SK-N-SH treated with all-trans-retinoic acid at 6 μM for 48 hours (cell line): ENCODE measurements at regions not wholly inside any gene's neighbourhood (a gene's known extent, or its start where the extent isn't known, plus 50 kb on each side); places are given as distances from the start of the nearest gene placed in this dataset.

ENCODE experiments used
- ATAC-seq: fragments of 200-7000 bp; cut with Tn5 transposase; 3 replicates; pipeline ENCODE4 v1.9.1; 2020; ENCODE audit warnings: mild to moderate bottlenecking, moderate library complexity
- ARNTL ChIP-seq: fragments of 450-650 bp; formaldehyde crosslinking; IDR thresholded peaks from 2 replicates; pipeline ENCODE4 v1.5.0; 2020; ENCODE audit warnings: low read depth, mild to moderate bottlenecking, moderate library complexity, borderline replicate concordance
- BACH2 ChIP-seq: fragments of 250-450 bp; sonication (Bioruptor Pico); IDR thresholded peaks from 2 replicates; pipeline ENCODE4 v1.9.0; 2021; ENCODE audit warnings: mild to moderate bottlenecking, borderline replicate concordance
- CREB5 ChIP-seq: fragments of 250-450 bp; sonication (Bioruptor Pico); IDR thresholded peaks from 2 replicates; pipeline ENCODE4 v1.5.1; 2020; ENCODE audit warnings: low read depth, mild to moderate bottlenecking, moderate library complexity
- CSDC2 ChIP-seq: fragments of 250-450 bp; sonication (Bioruptor Pico); IDR thresholded peaks from 2 replicates; pipeline ENCODE4 v1.5.0; 2020; ENCODE audit warnings: mild to moderate bottlenecking, moderate library complexity
- ESRRG ChIP-seq: fragments of 250-450 bp; sonication (Bioruptor Pico); IDR thresholded peaks from 2 replicates; pipeline ENCODE4 v1.6.1; 2021; ENCODE audit warnings: mild to moderate bottlenecking
- GLIS3 ChIP-seq: fragments of 250-450 bp; sonication (Bioruptor Pico); IDR thresholded peaks from 2 replicates; pipeline ENCODE4 v1.5.0; 2020; ENCODE audit warnings: mild to moderate bottlenecking, moderate library complexity
- ISL1 ChIP-seq: fragments of 250-450 bp; sonication (Bioruptor Pico); IDR thresholded peaks from 2 replicates; pipeline ENCODE4 v2.1.2; 2022; ENCODE audit warnings: mild to moderate bottlenecking, moderate library complexity
- OSR1 ChIP-seq: fragments of 250-450 bp; sonication (Bioruptor Pico); IDR thresholded peaks from 2 replicates; pipeline ENCODE4 v1.8.0; 2022; ENCODE audit warnings: moderate library complexity, mild to moderate bottlenecking, inconsistent platforms
- POU6F1 ChIP-seq: fragments of 250-450 bp; sonication (Bioruptor Pico); IDR thresholded peaks from 2 replicates; pipeline ENCODE4 v1.8.0; 2021; ENCODE audit warnings: low read depth, mild to moderate bottlenecking, moderate library complexity, borderline replicate concordance
- PPARA ChIP-seq: fragments of 250-450 bp; sonication (Bioruptor Pico); IDR thresholded peaks from 2 replicates; pipeline ENCODE4 v1.5.0; 2020; ENCODE audit warnings: mild to moderate bottlenecking, borderline replicate concordance
- SNAI2 ChIP-seq: fragments of 250-450 bp; sonication (Bioruptor Pico); IDR thresholded peaks from 2 replicates; pipeline ENCODE4 v1.5.0; 2020; ENCODE audit warnings: mild to moderate bottlenecking, moderate library complexity
- TCF4 ChIP-seq: fragments of 250-450 bp; sonication (Bioruptor Pico); IDR thresholded peaks from 2 replicates; pipeline ENCODE4 v1.8.0; 2021; ENCODE audit warnings: mild to moderate bottlenecking, moderate library complexity, borderline replicate concordance
- TOX ChIP-seq: fragments of 250-450 bp; sonication (Bioruptor Pico); IDR thresholded peaks from 2 replicates; pipeline ENCODE4 v1.8.0; 2021; ENCODE audit warnings: mild to moderate bottlenecking, moderate library complexity, borderline replicate concordance
- TSHZ2 ChIP-seq: fragments of 250-450 bp; sonication (Bioruptor Pico); IDR thresholded peaks from 2 replicates; pipeline ENCODE4 v1.5.0; 2020; ENCODE audit warnings: mild to moderate bottlenecking, moderate library complexity
- ZC3H10 ChIP-seq: fragments of 250-450 bp; sonication (Bioruptor Pico); IDR thresholded peaks from 2 replicates; pipeline ENCODE4 v1.5.1; 2021; ENCODE audit warnings: mild to moderate bottlenecking, moderate library complexity
- ZFP3 ChIP-seq: fragments of 250-450 bp; sonication (Bioruptor Pico); IDR thresholded peaks from 2 replicates; pipeline ENCODE4 v1.5.0; 2020; ENCODE audit warnings: mild to moderate bottlenecking, moderate library complexity
- ZFP30 ChIP-seq: fragments of 450-650 bp; formaldehyde crosslinking; IDR thresholded peaks from 2 replicates; pipeline ENCODE4 v1.5.0; 2022; ENCODE audit warnings: mild to moderate bottlenecking, moderate library complexity
- ZNF565 ChIP-seq: fragments of 450-650 bp; formaldehyde crosslinking; conservative IDR thresholded peaks from 2 replicates; pipeline ENCODE4 v1.5.0; 2020; ENCODE audit warnings: low read depth, mild to moderate bottlenecking, moderate library complexity
- ZNF70 ChIP-seq: fragments of 450-650 bp; formaldehyde crosslinking; IDR thresholded peaks from 2 replicates; pipeline ENCODE4 v1.5.0; 2020; ENCODE audit warnings: mild to moderate bottlenecking, moderate library complexity
- ZNF8 ChIP-seq: fragments of 450-650 bp; formaldehyde crosslinking; IDR thresholded peaks from 2 replicates; pipeline ENCODE4 v1.5.0; 2020; ENCODE audit warnings: mild to moderate bottlenecking, moderate library complexity
- TF ChIP-seq, protein P1 (sequence below): fragments of 250-450 bp; sonication (Bioruptor Pico); IDR thresholded peaks from 2 replicates; pipeline ENCODE4 v1.5.1; 2021; ENCODE audit warnings: mild to moderate bottlenecking, moderate library complexity

- no peak for ATAC-seq
- no peak for TF ChIP-seq PPARA (CRISPR knock-in tag)
- no peak for TF ChIP-seq ZNF70 (CRISPR knock-in tag)
- no peak for TF ChIP-seq CREB5
- no peak for TF ChIP-seq ESRRG
- TF ChIP-seq, protein P1, sequence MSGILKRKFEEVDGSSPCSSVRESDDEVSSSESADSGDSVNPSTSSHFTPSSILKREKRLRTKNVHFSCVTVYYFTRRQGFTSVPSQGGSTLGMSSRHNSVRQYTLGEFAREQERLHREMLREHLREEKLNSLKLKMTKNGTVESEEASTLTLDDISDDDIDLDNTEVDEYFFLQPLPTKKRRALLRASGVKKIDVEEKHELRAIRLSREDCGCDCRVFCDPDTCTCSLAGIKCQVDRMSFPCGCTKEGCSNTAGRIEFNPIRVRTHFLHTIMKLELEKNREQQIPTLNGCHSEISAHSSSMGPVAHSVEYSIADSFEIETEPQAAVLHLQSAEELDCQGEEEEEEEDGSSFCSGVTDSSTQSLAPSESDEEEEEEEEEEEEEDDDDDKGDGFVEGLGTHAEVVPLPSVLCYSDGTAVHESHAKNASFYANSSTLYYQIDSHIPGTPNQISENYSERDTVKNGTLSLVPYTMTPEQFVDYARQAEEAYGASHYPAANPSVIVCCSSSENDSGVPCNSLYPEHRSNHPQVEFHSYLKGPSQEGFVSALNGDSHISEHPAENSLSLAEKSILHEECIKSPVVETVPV = no peak
- TF ChIP-seq CSDC2 (CRISPR knock-in tag) = no peak
- no peak for TF ChIP-seq TOX
- TF ChIP-seq ZNF8 (CRISPR knock-in tag) = no peak
- no peak for TF ChIP-seq ZFP30 (CRISPR knock-in tag)
Observed at GRCh38 chr9:1271367-1271766, 221.2 kb downstream of the DMRT2 start.

DNA sequence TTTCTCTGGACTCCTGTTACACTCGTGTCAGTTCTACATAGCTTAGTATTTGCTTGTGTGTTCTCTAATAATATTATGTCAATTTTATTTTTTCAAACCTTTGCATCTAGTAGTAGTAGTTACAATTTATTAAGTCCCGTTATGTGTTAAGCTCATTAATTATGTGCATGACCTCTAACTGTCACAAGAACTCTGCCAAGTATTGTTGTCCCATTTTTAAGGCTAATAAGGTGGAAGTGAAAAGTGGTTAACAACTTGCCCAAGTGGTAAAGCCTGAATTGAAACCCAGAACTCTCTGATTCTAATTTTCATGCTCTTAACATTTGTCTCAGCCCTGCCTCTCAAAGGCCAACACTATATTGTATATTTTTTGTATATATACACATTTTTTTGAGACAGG is 221.6 kb downstream of the DMRT2 start:
- ATAC-seq = no peak
- TF ChIP-seq BACH2 (no peak), OSR1 (CRISPR knock-in tag) (no peak)

DNA sequence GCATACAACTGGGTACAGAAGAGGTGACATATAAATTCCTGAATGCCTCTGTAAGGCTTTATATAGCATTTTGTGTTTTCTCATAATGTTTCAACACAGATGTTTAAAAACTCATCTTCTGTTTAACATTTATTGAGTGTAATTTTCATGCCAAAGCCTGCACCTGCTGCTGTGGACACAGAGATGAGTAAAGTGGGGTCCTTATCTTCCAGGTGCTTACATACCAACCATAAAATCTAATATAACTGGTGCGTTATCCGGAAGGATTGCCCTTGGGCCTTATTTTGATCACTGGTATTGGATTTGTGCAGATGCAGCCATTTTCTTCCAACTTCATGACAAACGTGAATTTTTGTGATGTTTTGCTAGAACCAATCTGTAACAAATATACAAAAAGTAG is 222.3 kb downstream of the DMRT2 start:
- TF ChIP-seq ISL1 (CRISPR knock-in tag) (no peak), TCF4 (CRISPR knock-in tag) (no peak), ESRRG (no peak), ZFP3 (CRISPR knock-in tag) (no peak)
- ATAC-seq = no peak

DNA sequence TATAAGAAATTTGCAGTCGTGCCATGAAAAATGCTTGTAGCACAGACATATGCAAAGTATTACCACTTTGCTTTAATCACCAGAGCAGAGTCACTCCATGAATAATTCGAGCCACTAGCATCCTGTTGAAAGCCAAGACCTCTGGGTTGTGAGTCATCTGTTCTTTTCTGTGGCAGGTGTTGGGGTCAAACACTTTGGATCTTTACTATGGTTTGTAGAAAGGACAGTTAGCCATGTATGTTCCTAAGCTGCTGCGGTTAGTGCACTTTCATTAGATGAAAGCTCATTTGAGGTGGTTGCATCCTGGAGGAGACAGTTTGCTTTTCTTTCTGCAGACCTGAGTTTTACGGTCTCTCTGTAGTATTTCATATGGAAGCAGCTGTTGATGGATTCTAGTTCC is 223.7 kb downstream of the DMRT2 start:
- TF ChIP-seq ESRRG (no peak), POU6F1 (CRISPR knock-in tag) (no peak), ZNF565 (CRISPR knock-in tag) (no peak), ZFP30 (CRISPR knock-in tag) (no peak), ZFP3 (CRISPR knock-in tag) (no peak), SNAI2 (CRISPR knock-in tag) (no peak), TCF4 (CRISPR knock-in tag) (no peak), GLIS3 (CRISPR knock-in tag) (no peak)
- no peak for ATAC-seq

DNA sequence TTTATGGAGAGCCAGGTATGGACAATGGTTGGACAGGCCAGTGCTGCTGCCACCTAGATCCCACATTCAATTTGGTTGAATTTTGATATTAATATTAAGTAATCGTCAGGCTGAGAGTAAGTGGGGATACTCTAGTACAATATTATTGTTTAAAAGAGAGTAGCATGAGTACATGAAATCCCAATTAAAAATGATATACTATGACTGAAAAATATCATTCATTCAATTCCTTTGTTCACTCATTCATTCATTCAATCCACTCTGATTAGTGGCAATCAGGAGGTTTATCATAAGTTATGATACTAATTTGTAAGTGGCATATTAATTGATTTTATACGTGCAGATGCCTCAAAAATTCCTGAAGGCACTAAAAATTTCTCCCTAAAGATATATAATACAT is 224.2 kb downstream of the DMRT2 start:
- ATAC-seq = no peak

DNA sequence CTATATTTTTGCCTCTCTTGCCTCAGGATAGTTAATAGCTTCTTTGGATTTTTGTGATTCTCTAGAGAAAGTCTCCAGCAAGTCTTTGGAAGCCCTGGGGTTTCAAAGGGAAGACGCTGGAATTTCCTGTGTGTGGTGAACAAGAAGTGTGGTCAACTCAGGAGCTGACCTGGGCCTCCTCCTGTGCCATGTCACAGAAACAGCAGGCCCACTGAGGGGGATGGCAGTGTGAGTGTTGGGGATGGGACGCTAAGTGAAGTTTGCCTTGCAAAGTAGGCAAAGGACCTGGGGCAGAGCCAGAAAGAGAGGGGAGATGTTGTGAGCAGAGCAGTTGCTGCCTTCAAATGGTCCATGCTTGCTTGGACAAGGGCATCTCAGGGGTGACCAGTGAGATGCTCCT is 226.3 kb downstream of the DMRT2 start:
- ATAC-seq = no peak
- TF ChIP-seq ZNF70 (CRISPR knock-in tag) (no peak), TOX (no peak)
- TF ChIP-seq, all 23 proteins: peak for 0

More for the DNA sequence above, 224.2 kb downstream of the DMRT2 start:
- no peak for TF ChIP-seq ZFP3 (CRISPR knock-in tag)
- TF ChIP-seq ARNTL (CRISPR knock-in tag) = no peak

GRCh38 chr9:1284727-1285126 is 234.6 kb downstream of the DMRT2 start:
- no peak for ATAC-seq
- TF ChIP-seq ZNF70 (CRISPR knock-in tag) (no peak), ZFP30 (CRISPR knock-in tag) (no peak), POU6F1 (CRISPR knock-in tag) (no peak), TOX (no peak), ZNF8 (CRISPR knock-in tag) (no peak), GLIS3 (CRISPR knock-in tag) (no peak), ESRRG (no peak), ZC3H10 (CRISPR knock-in tag) (no peak), SNAI2 (CRISPR knock-in tag) (no peak), TCF4 (CRISPR knock-in tag) (no peak), OSR1 (CRISPR knock-in tag) (no peak), ZFP3 (CRISPR knock-in tag) (no peak), BACH2 (no peak), TSHZ2 (CRISPR knock-in tag) (no peak), PPARA (CRISPR knock-in tag) (no peak)
- TF ChIP-seq, protein P1 = no peak
